ENCODE measurements at regions not wholly inside any gene's neighbourhood (a gene's known extent, or its start where the extent isn't known, plus 50 kb on each side); places are given as distances from the start of the nearest gene placed in this dataset.

- in situ Hi-C loops (cut with MboI; ENCODE audit: low pct_ligation_motif_present in 1 of 4, low pct_unique_long_range_greater_than_20kb in 1 of 4, low sequenced_read_pairs in 3 of 4), result no loop called here
- 34% methylated on average over 1 of the region's 1 CpG; no CpG with 5 or more reads in 1 of the 2 donors for WGBS, 2 donors (ENCODE audit: low coverage in 1 of 2)
Observed at GRCh38 chrX:140346729-140347128, 158.1 kb downstream of the SOX3 start.

GRCh38 chrX:140343226-140343868 lies 161.5 kb downstream of the SOX3 start:
- H3K27me3 ChIP-seq, result no peaks in the 10 kb centered on the region
- H3K4me3 ChIP-seq, result no peak overlapping the region
- DNase-seq, result no peak
- no peaks in the 10 kb centered on the region for H3K4me1 ChIP-seq
- H3K27ac ChIP-seq, result no peak overlapping the region
- TF ChIP-seq, protein P1, sequence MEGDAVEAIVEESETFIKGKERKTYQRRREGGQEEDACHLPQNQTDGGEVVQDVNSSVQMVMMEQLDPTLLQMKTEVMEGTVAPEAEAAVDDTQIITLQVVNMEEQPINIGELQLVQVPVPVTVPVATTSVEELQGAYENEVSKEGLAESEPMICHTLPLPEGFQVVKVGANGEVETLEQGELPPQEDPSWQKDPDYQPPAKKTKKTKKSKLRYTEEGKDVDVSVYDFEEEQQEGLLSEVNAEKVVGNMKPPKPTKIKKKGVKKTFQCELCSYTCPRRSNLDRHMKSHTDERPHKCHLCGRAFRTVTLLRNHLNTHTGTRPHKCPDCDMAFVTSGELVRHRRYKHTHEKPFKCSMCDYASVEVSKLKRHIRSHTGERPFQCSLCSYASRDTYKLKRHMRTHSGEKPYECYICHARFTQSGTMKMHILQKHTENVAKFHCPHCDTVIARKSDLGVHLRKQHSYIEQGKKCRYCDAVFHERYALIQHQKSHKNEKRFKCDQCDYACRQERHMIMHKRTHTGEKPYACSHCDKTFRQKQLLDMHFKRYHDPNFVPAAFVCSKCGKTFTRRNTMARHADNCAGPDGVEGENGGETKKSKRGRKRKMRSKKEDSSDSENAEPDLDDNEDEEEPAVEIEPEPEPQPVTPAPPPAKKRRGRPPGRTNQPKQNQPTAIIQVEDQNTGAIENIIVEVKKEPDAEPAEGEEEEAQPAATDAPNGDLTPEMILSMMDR (IDR thresholded peaks at IDR 0.05), result no peak
- TF ChIP-seq POLR2AphosphoS5 (IDR thresholded peaks at IDR 0.05) (no peak), EP300 (IDR thresholded peaks at IDR 0.05; ENCODE audit: low read depth) (no peak), POLR2A (IDR thresholded peaks at IDR 0.05) (no peak)
- H3K9me3 ChIP-seq, result no peaks in the 10 kb centered on the region
- intact Hi-C loops (cut with DNase I; ENCODE audit: low total_unique reads), result no loop called here
- in situ Hi-C loops (cut with MboI; ENCODE audit: low pct_ligation_motif_present in 1 of 4, low pct_unique_long_range_greater_than_20kb in 1 of 4, low sequenced_read_pairs in 3 of 4), result no loop called here
- no peaks in the 10 kb centered on the region for H3K36me3 ChIP-seq
- 32 to 36% methylated on average over 3 to 5 of the region's 5 CpGs for WGBS, 2 donors (ENCODE audit: low coverage in 1 of 2)

More at GRCh38 chrX:140346729-140347128, 158.1 kb downstream of the SOX3 start:
- no peak for DNase-seq
- no peak overlapping the region for H3K27ac ChIP-seq
- TF ChIP-seq EP300 (IDR thresholded peaks at IDR 0.05; ENCODE audit: low read depth) (no peak), POLR2A (IDR thresholded peaks at IDR 0.05) (no peak), POLR2AphosphoS5 (IDR thresholded peaks at IDR 0.05) (no peak)
- TF ChIP-seq, protein P1 (IDR thresholded peaks at IDR 0.05), result no peak
- no peak overlapping the region for H3K4me3 ChIP-seq
- no peaks in the 10 kb centered on the region for H3K36me3 ChIP-seq
- H3K4me1 ChIP-seq, result no peaks in the 10 kb centered on the region
- H3K9me3 ChIP-seq, result no peaks in the 10 kb centered on the region
- intact Hi-C loops (cut with DNase I; ENCODE audit: low total_unique reads), result no loop called here
- H3K27me3 ChIP-seq, result no peaks in the 10 kb centered on the region

DNA sequence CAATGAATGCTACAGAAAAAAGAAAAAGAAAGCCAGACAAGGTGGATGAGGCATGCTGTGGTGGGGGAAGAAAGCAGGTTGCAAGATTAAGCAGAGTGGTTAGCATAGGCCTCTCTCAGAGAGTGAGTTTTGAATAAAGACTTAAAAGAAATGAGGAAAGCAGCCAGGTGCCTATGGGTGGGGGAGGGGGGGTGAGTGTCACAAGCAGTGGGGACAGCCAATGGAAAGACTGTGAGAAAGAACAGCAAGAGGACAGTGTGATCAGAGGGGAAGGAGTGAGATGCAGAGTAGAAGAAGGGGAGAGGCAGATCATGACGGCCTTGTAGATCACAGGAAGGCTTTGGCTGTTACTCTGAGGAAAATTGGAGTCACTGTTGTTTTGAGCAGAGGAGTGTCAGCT lies 162.5 kb downstream of the SOX3 start:
- no peak overlapping the region for H3K27ac ChIP-seq
- H3K36me3 ChIP-seq, result no peaks in the 10 kb centered on the region
- H3K27me3 ChIP-seq, result no peaks in the 10 kb centered on the region
- in situ Hi-C loops (cut with MboI; ENCODE audit: low pct_ligation_motif_present in 1 of 4, low pct_unique_long_range_greater_than_20kb in 1 of 4, low sequenced_read_pairs in 3 of 4), result no loop called here
- 56% methylated on average over 1 of the region's 1 CpG; no CpG with 5 or more reads in 1 of the 2 donors for WGBS, 2 donors (ENCODE audit: low coverage in 1 of 2)
- no peaks in the 10 kb centered on the region for H3K4me1 ChIP-seq
- no peaks in the 10 kb centered on the region for H3K9me3 ChIP-seq
- intact Hi-C loops (cut with DNase I; ENCODE audit: low total_unique reads), result no loop called here
- no peak for DNase-seq
- H3K4me3 ChIP-seq, result no peak overlapping the region
- no peak for TF ChIP-seq EP300 (IDR thresholded peaks at IDR 0.05; ENCODE audit: low read depth)
- TF ChIP-seq POLR2A (IDR thresholded peaks at IDR 0.05), result no peak
- no peak for TF ChIP-seq POLR2AphosphoS5 (IDR thresholded peaks at IDR 0.05)
- TF ChIP-seq, protein P1 (IDR thresholded peaks at IDR 0.05), result no peak

DNA sequence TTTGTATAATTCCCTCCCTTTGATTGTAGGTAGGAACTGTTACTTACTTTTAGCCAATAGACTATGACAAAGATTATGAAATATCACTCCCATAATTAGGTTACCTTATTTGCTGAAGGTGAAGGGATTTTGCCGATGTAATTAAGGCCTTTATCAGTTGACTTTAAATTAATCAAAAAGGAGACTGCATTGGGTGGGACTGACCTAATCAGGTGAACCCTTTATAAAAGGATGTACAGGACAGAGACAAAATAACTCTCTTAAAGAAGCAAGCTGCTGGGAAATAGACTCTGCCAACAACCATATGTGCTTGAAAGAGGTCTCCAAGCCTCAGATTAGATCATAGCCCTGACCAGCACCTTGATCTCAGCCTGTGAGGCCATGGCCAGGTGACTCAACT lies 167.6 kb downstream of the SOX3 start:
- Histone ChIP-seq H3K4me1 (no peaks in the 10 kb centered on the region), H3K4me3 (no peak overlapping the region), H3K27ac (no peak overlapping the region), H3K27me3 (no peaks in the 10 kb centered on the region), H3K9me3 (no peaks in the 10 kb centered on the region), H3K36me3 (no peaks in the 10 kb centered on the region)
- intact Hi-C loops (cut with DNase I; ENCODE audit: low total_unique reads), result no loop called here
- no peak for DNase-seq
- in situ Hi-C loops (cut with MboI; ENCODE audit: low pct_ligation_motif_present in 1 of 4, low pct_unique_long_range_greater_than_20kb in 1 of 4, low sequenced_read_pairs in 3 of 4), result no loop called here
- no peak for TF ChIP-seq POLR2A (IDR thresholded peaks at IDR 0.05)
- no peak for TF ChIP-seq EP300 (IDR thresholded peaks at IDR 0.05; ENCODE audit: low read depth)
- no peak for TF ChIP-seq POLR2AphosphoS5 (IDR thresholded peaks at IDR 0.05)
- TF ChIP-seq, protein P1 (IDR thresholded peaks at IDR 0.05), result no peak
- 94% methylated on average over 1 of the region's 1 CpG; no CpG with 5 or more reads in 1 of the 2 donors for WGBS, 2 donors (ENCODE audit: low coverage in 1 of 2)

All from transverse colon (tissue), 4 donors.